Astrocyte (in vitro differentiated cells and primary cell): ENCODE measurements at regions not wholly inside any gene's neighbourhood (a gene's known extent, or its start where the extent isn't known, plus 50 kb on each side); places are given as distances from the start of the nearest gene placed in this dataset.

Experiments used
- EZH2 ChIP-seq: IDR thresholded peaks from 2 replicates; pipeline ENCODE4 v1.6.1; 2012; ENCODE audit warnings: mild to moderate bottlenecking, low read length, inconsistent platforms; ENCODE audit not compliant: insufficient read depth
- TF ChIP-seq, protein P1 (sequence below): IDR thresholded peaks from 2 replicates; pipeline ENCODE4 v1.5.1; 2011; ENCODE audit warnings: low read depth, mild to moderate bottlenecking, inconsistent platforms, low read length, moderate library complexity; ENCODE audit not compliant: insufficient read depth

DNA sequence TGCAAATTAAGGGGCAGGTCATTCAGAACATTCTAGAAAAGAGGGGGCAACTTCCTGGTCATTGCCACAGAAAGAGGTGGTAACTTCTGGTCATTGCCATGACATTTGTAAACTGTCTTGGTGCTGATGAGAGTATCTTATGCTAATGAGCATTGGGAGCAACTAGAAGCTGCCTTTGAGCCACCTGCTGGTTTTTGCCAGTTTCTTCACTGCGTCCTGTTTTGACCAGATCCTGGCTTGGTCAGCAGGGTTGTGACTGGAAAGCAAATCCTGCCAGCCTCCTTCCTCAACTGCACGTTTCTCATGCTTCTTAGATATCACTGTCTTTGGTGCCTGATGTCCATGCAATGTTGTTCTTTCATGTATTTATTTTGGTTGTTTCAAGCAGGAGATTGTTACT, 53.2 kb upstream of the SPATA31C2 start:
- TF ChIP-seq, protein P1, sequence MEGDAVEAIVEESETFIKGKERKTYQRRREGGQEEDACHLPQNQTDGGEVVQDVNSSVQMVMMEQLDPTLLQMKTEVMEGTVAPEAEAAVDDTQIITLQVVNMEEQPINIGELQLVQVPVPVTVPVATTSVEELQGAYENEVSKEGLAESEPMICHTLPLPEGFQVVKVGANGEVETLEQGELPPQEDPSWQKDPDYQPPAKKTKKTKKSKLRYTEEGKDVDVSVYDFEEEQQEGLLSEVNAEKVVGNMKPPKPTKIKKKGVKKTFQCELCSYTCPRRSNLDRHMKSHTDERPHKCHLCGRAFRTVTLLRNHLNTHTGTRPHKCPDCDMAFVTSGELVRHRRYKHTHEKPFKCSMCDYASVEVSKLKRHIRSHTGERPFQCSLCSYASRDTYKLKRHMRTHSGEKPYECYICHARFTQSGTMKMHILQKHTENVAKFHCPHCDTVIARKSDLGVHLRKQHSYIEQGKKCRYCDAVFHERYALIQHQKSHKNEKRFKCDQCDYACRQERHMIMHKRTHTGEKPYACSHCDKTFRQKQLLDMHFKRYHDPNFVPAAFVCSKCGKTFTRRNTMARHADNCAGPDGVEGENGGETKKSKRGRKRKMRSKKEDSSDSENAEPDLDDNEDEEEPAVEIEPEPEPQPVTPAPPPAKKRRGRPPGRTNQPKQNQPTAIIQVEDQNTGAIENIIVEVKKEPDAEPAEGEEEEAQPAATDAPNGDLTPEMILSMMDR: no peak
- no peak for TF ChIP-seq EZH2
